Kidney epithelial cell (primary cell): ENCODE measurements at regions not wholly inside any gene's neighbourhood (a gene's known extent, or its start where the extent isn't known, plus 50 kb on each side); places are given as distances from the start of the nearest gene placed in this dataset.

Experiments
- DNase-seq: peaks from one replicate; pipeline ENCODE4 v3.0.0-alpha.2; 2010; ENCODE audit warnings: low read depth
- H3K27me3 ChIP-seq: 2 replicates; pipeline ENCODE4 v1.6.0; 2011; ENCODE audit warnings: low read length; ENCODE audit not compliant: control insufficient read depth, insufficient read depth
- H3K36me3 ChIP-seq: 2 replicates; pipeline ENCODE4 v1.5.1; 2011; ENCODE audit warnings: low read length; ENCODE audit not compliant: control insufficient read depth, insufficient read depth
- H3K4me3 ChIP-seq: 2 replicates; pipeline ENCODE4 v1.5.1; 2011; ENCODE audit warnings: low read depth, mild to moderate bottlenecking, control low read depth, low read length
- TF ChIP-seq, protein P1 (sequence below): IDR thresholded peaks from 2 replicates; pipeline ENCODE4 v1.5.1; 2011; ENCODE audit warnings: mild to moderate bottlenecking, moderate library complexity, low read length, control low read depth, inconsistent platforms; ENCODE audit not compliant: insufficient read depth, poor library complexity, severe bottlenecking

DNA sequence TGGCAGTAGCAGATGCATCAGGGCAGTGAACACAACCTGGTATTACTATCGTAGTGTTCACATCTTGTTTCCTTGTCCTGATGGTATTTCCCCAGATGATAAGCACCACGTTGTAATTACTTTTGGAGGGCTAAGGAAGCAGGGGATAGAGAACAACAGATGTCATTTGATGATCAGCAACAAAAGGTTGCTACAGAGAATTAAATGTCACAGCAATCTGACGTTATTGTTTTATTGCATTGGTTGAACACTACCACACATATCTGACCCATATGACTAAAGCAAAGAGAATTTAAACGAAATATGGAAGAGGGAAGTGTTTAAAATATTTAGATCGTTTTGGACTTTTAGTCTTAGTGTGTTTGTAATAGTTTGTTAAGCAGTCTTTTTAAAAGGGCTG lies 408.3 kb downstream of the SH3GL2 start:
- H3K27me3 ChIP-seq: no peaks in the 10 kb centered on the region
- H3K4me3 ChIP-seq: no peak overlapping the region
- DNase-seq: no peak
- TF ChIP-seq, protein P1, sequence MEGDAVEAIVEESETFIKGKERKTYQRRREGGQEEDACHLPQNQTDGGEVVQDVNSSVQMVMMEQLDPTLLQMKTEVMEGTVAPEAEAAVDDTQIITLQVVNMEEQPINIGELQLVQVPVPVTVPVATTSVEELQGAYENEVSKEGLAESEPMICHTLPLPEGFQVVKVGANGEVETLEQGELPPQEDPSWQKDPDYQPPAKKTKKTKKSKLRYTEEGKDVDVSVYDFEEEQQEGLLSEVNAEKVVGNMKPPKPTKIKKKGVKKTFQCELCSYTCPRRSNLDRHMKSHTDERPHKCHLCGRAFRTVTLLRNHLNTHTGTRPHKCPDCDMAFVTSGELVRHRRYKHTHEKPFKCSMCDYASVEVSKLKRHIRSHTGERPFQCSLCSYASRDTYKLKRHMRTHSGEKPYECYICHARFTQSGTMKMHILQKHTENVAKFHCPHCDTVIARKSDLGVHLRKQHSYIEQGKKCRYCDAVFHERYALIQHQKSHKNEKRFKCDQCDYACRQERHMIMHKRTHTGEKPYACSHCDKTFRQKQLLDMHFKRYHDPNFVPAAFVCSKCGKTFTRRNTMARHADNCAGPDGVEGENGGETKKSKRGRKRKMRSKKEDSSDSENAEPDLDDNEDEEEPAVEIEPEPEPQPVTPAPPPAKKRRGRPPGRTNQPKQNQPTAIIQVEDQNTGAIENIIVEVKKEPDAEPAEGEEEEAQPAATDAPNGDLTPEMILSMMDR: no peak
- no peaks in the 10 kb centered on the region for H3K36me3 ChIP-seq

DNA sequence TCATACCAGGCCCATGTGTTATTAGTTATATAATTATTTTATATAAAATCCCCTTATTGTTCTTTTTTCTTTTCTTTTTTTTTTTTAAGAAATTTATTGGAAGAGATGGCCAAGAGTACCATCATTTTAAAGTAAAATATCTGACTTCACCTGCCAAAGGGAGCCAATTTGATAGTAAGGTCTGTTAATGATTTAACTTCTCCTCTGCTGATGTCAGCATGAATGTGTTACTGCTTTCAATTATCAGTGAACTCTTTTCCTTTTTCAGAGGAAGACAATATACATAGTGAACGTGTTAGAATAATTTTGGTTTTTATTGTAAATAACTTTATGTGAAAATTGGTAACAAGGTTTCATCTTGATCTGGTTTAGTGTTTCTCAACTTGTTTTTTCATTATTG lies 409.6 kb downstream of the SH3GL2 start:
- H3K27me3 ChIP-seq: no peaks in the 10 kb centered on the region
- no peaks in the 10 kb centered on the region for H3K36me3 ChIP-seq
- TF ChIP-seq, protein P1: no peak
- no peak for DNase-seq
- no peak overlapping the region for H3K4me3 ChIP-seq

DNA sequence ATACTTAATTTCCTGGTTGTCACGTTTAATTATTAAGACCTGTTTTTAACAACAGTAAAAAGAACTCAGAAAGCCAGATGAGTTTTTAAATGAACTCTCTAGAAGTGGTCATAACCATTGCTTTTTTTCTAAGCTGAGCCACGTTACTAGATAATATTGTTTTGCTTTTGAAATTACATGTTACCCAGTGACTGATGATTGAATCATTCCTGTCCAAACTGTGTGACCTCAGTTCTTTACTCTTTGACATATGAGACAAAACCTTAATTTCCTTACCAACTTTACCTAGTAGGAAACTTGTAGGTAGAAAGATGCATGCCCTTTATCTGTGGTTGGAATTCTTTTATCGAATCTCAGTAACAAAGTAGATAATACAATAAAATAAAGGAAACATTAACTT lies 411.7 kb downstream of the SH3GL2 start:
- Histone ChIP-seq H3K27me3 (no peaks in the 10 kb centered on the region), H3K4me3 (no peak overlapping the region), H3K36me3 (no peaks in the 10 kb centered on the region)
- TF ChIP-seq, protein P1: no peak
- DNase-seq: no peak

DNA sequence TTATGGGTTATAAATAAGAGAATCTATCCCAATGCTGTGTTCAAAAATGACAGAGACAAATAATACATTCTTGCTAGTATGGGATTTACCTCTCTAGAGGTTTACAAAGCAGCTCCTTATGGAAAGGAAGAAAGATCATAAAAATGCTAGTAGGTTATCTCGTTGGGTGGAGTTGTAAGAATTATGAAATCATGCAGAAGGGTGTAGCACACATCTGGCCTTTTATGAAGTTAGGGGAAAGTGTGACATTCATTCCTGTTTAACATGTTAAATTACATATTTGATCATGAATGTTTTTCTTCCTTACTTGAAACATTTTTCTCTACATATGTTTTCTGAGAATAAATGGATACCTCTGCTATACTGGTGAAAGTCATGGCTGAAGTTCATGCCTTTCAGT lies 414.2 kb downstream of the SH3GL2 start:
- H3K36me3 ChIP-seq: no peaks in the 10 kb centered on the region
- TF ChIP-seq, protein P1: no peak
- no peak overlapping the region for H3K4me3 ChIP-seq
- H3K27me3 ChIP-seq: no peaks in the 10 kb centered on the region
- no peak for DNase-seq

DNA sequence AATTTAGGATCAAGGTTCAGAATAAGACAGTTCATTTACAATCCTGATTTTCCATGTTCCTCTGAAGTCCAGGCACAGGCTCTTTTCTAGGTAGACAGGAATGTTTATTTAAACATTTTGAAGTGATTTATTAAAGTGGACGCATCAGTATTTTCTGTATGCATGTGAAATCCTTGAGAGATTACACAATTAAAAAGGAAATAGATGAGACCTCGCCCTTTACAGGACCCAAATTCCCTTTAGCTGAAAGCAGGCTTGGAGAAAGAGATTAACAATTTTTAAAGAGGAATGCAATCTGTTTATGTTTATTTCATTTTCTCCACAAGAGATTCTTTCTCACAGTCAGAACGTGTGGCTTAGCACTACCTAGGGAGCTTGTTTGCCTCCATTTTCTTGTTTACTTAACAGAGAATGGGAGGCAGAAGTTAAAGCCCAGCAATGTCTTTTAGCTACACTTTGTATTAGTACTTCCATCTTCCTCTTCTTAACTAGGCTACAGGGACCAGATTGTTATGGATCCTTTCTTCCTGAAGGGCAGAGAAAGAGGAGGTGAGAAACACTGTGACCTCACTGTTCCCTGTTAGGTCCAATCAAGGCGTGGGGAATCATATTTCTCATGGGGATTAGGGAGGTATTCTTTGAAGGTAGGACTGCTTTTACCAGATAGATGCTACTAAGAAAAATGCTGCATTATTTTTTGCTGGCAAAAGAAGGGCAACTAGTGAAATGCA lies 416.0 kb downstream of the SH3GL2 start:
- TF ChIP-seq, protein P1: no peak
- no peaks in the 10 kb centered on the region for H3K36me3 ChIP-seq
- DNase-seq: no peak
- no peaks in the 10 kb centered on the region for H3K27me3 ChIP-seq
- H3K4me3 ChIP-seq: no peak overlapping the region

DNA sequence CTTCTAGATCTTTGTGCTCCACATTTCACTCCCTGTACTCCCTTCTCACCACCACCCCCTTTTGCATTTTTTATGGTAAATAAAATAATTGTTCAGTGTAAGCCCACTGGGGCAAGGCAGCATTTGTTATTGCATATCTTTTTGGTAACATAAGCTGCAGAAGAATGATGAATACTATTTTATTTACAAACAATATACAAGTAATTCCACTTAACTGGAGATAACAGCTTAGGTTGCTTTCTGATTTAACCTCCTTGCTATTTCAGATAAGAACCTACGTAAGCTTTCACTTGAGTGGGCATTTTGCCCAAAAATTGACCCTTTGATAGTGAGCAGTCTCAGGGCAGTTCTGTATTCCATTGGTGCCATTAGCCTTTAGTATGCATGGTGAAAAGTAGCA lies 417.9 kb downstream of the SH3GL2 start:
- H3K4me3 ChIP-seq: no peak overlapping the region
- no peak for DNase-seq
- H3K36me3 ChIP-seq: no peaks in the 10 kb centered on the region
- H3K27me3 ChIP-seq: no peaks in the 10 kb centered on the region
- TF ChIP-seq, protein P1: no peak
